Gastrocnemius medialis (tissue), 4 donors: ENCODE measurements at regions not wholly inside any gene's neighbourhood (a gene's known extent, or its start where the extent isn't known, plus 50 kb on each side); places are given as distances from the start of the nearest gene placed in this dataset.
"Not testable (repeated sequence)": the region's sequence is repeated elsewhere in the genome, so short reads cannot be mapped to it uniquely, and the experiment has no call there.

Experiments
- ATAC-seq, 2 donors: fragments of 150-250 bp; one replicate each; pipeline ENCODE4 v1.9.1; 2016
- DNase-seq, 2 donors: peaks; one replicate each; pipeline ENCODE4 v3.0.0-alpha.2; 2019
- H3K27ac ChIP-seq, 4 donors: fragments of 200-600 bp; sonication (generic); 1 replicate in 1 of 4; 2 replicates in 3 of 4; pipeline ENCODE4 v1.5.1; 2016 to 2018; ENCODE audit warnings: mild to moderate bottlenecking in 2 of 4, moderate library complexity in 1 of 4
- H3K27me3 ChIP-seq, 3 donors: fragments of 200-600 bp; sonication (generic) in 2 of 3; 1 replicate in 1 of 3; 2 replicates in 2 of 3; pipeline versions ENCODE4 v1.5.1 to v1.6.0; 2016 to 2019; ENCODE audit warnings: mild to moderate bottlenecking in 1 of 3, moderate library complexity in 1 of 3
- H3K36me3 ChIP-seq, 2 donors: fragments of 200-600 bp; sonication (generic) in 1 of 2; one replicate each; pipeline ENCODE4 v1.5.1; 2017 to 2018
- H3K4me1 ChIP-seq, 2 donors: fragments of 200-600 bp; sonication (generic) in 1 of 2; one replicate each; pipeline ENCODE4 v1.5.1; 2016 to 2017; ENCODE audit warnings: mild to moderate bottlenecking in 2 of 2
- H3K4me3 ChIP-seq, 4 donors: fragments of 200-600 bp; sonication (generic) in 3 of 4; 1 replicate in 1 of 4; 2 replicates in 3 of 4; pipeline ENCODE4 v1.5.1; 2016 to 2019; ENCODE audit warnings: mild to moderate bottlenecking in 2 of 4
- H3K9me3 ChIP-seq, 3 donors: fragments of 200-600 bp; sonication (generic) in 2 of 3; 1 replicate in 1 of 3; 2 replicates in 2 of 3; pipeline ENCODE4 v1.5.1; 2016 to 2019
- POLR2A ChIP-seq, 2 donors: fragments of 450-650 bp; IDR thresholded peaks; one replicate each; pipeline ENCODE4 v1.6.1; 2017; ENCODE audit warnings: antibody characterized with exemption in 2 of 2, mild to moderate bottlenecking in 2 of 2, moderate library complexity in 2 of 2
- in situ Hi-C, 4 donors: fragments of 200-750 bp; cut with MboI; loops; one replicate each; pipeline versions ENCODE4 v1.15.0 to v1.8.0; 2017; ENCODE audit warnings: low sequenced_read_pairs in 4 of 4
- intact Hi-C: fragments of 100-400 bp; cut with DNase I; formaldehyde crosslinking; loops from one replicate; pipeline ENCODE4 v1.15.1; 2023; ENCODE audit warnings: low total_unique reads
- TF ChIP-seq, protein P1 (sequence below), 5 experiments: fragments of 450-650 bp in 3 of 5; fragments of 200-600 bp in 2 of 5; sonication (generic) in 2 of 5; IDR thresholded peaks in 4 of 5; conservative IDR thresholded peaks in 1 of 5; 1 replicate in 4 of 5; 2 replicates in 1 of 5; pipeline ENCODE4 v1.5.1; 2016 to 2019; ENCODE audit warnings: antibody characterized with exemption in 5 of 5, mild to moderate bottlenecking in 3 of 5, moderate library complexity in 3 of 5

DNA sequence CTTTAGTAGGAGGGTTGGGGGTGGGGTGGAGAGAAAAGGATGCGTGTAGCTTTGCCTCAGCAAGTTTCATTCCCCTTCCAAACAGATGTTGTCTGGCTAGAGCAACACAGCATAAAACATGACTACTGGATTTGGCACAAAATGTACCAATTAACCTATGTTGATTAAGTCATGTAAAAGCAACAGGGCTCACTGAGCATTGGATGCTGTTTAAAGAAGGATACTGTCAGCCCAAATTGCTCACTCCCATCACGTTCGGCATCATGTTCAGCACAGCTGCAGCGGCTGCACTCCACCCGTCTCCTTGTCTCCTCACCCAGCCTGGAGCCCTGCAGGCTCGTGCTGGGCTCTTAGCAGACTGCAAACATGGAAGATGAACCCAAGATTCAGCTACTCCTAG lies 77.5 kb downstream of the DLEU7 start:
- TF ChIP-seq, protein P1, sequence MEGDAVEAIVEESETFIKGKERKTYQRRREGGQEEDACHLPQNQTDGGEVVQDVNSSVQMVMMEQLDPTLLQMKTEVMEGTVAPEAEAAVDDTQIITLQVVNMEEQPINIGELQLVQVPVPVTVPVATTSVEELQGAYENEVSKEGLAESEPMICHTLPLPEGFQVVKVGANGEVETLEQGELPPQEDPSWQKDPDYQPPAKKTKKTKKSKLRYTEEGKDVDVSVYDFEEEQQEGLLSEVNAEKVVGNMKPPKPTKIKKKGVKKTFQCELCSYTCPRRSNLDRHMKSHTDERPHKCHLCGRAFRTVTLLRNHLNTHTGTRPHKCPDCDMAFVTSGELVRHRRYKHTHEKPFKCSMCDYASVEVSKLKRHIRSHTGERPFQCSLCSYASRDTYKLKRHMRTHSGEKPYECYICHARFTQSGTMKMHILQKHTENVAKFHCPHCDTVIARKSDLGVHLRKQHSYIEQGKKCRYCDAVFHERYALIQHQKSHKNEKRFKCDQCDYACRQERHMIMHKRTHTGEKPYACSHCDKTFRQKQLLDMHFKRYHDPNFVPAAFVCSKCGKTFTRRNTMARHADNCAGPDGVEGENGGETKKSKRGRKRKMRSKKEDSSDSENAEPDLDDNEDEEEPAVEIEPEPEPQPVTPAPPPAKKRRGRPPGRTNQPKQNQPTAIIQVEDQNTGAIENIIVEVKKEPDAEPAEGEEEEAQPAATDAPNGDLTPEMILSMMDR (IDR thresholded peaks at IDR 0.05 in 4 of 5, conservative IDR thresholded peaks at IDR 0.05 in 1 of 5) = no peak
- no peak for TF ChIP-seq POLR2A (IDR thresholded peaks at IDR 0.05)
- H3K27me3 ChIP-seq = no peaks in the 10 kb centered on the region
- no peak for ATAC-seq

DNA sequence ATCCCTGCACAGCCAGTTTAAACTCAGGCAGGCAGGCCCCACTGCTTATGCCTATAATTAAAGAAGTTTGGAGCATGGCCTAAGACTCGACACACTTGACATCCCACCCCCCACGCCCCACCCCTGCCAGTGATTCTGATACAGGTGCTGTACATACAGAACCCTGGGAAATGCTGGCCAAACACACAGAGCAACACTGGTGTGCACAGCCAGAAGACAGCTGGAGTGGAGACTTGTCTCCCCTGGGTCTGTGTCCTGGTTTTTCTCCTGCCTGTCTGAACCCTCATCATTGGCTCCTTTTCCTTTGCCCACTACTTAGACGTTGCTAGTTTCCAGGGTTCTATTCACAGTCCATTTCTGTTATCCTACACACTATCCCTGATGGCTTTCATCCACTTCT lies 76.8 kb downstream of the DLEU7 start:
- TF ChIP-seq, protein P1 (IDR thresholded peaks at IDR 0.05 in 4 of 5, conservative IDR thresholded peaks at IDR 0.05 in 1 of 5) = no peak
- TF ChIP-seq POLR2A (IDR thresholded peaks at IDR 0.05) = no peak
- intact Hi-C loops (no loop called here), in situ Hi-C loops (no loop called here)
- no peak overlapping the region for H3K4me3 ChIP-seq
- DNase-seq (no peak), ATAC-seq (no peak)
- no peaks in the 10 kb centered on the region for H3K36me3 ChIP-seq
- no peaks in the 10 kb centered on the region for H3K9me3 ChIP-seq
- no peaks in the 10 kb centered on the region for H3K27me3 ChIP-seq
- H3K27ac ChIP-seq = no peak overlapping the region
- no peaks in the 10 kb centered on the region for H3K4me1 ChIP-seq

More for the DNA sequence above, 77.5 kb downstream of the DLEU7 start:
- Histone ChIP-seq H3K4me1 (no peaks in the 10 kb centered on the region), H3K4me3 (no peak overlapping the region), H3K9me3 (no peaks in the 10 kb centered on the region), H3K36me3 (no peaks in the 10 kb centered on the region), H3K27ac (no peak overlapping the region)
- intact Hi-C loops (no loop called here), in situ Hi-C loops (no loop called here)
- no peak for DNase-seq

DNA sequence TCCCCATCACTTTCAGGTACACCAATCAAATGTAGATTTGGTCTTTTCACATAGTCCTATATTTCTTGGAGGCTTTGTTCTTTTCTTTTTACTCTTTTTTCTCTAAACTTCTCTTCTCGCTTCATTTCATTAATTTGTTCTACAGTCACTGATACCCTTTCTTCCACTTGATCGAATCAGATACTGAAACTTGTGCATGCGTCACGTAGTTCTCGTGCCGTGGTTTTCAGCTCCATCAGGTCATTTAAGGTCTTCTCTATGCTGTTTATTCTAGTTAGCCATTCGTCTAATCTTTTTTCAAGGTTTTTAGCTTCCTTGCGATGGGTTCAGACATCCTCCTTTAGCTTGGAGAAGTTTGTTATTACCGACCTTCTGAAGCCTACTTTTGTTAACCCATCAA lies 70.6 kb downstream of the DLEU7 start:
- H3K9me3 ChIP-seq, H3K36me3 ChIP-seq, ATAC-seq, intact Hi-C loops, in situ Hi-C loops, DNase-seq, H3K4me1 ChIP-seq, H3K27me3 ChIP-seq, H3K4me3 ChIP-seq, H3K27ac ChIP-seq: not testable (repeated sequence)
